HG03175 (cell line): ENCODE measurements at regions not wholly inside any gene's neighbourhood (a gene's known extent, or its start where the extent isn't known, plus 50 kb on each side); places are given as distances from the start of the nearest gene placed in this dataset.
A peak's percentile ranks its signal among the peaks of the same experiment; 100 is the strongest.

Source experiments
- ATAC-seq: cut with Tn5 transposase; IDR thresholded peaks from one replicate; pipeline ENCODE4 v1.9.1; 2021; ENCODE audit warnings: mild to moderate bottlenecking, moderate library complexity; ENCODE audit not compliant: unreplicated experiment

DNA sequence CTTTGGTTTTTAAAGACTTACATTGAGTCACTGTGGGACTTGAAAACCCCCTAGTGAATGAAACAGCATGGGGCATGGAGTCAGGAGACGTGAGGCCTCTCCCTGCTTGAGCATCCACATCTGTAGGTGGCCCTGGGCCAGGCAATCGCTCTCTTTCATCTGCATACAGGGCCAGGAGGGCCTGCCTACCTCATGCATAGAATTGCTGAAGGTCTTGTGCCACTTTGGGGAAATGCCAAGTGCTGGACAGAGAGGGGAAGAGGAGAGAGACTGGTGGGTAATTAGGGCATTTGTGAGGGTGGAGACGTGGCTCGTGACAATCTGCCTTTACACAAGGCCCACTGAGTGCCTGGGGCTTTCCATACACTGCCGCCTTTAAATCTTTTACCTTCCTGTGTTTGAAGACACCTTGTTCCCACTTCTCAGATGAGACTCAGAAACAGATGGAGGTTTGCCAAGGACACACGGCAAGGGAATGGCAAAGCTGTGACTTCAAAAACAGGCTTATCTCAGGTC is 322.2 kb upstream of the HS6ST1 start:
- no peak for ATAC-seq

DNA sequence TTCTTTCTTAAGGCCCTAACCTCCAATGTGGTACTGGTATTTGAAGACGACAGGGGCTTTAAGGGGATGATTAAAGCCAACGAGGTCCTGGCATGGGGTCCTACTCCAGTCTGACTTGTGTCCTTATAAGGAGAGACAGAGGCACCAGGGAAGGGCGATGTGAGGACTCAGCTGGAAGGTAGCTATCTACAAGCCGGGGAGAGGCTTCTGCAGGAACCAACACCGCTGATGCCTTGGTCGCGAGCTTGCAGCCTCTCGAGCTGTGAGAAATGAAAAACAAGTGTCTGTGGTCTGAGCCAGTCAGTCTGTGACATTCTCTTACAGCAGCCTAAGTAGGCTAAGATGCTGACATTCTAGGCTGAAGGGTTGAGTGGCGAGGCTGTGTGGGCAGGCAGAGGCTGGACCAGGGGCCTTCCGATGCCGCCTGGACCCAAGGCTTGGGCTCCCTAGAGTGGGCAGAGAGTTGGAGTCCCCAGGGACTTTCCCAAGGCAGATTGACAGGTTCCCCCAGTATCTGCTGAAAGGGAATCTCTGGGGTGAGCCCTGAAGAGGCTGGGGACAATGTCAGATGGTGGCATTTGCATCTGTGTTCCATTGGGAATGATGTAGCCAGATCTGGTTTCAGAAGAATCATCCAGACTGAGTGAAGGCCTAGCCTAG is 322.9 kb upstream of the HS6ST1 start:
- ATAC-seq: no peak

DNA sequence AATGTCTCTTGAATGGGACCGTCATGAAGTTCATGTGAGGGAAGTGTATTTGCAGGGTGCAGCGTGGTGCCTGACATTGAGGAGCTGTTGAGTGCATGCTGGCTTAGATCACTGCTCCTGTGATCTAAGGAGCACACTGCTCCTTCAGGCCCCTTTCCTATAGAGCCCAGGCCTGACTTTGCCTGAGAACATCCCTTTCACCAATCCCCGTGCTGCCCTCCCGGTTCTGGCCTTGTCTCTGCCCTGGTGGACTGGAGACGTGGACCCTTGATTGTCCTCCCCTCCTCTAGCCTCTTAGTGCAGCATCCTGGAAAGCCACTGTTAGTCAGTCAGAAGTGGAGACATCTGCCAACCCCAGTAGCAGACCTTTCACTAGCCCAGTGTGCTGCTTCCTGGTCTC is 323.6 kb upstream of the HS6ST1 start:
- ATAC-seq: no peak

DNA sequence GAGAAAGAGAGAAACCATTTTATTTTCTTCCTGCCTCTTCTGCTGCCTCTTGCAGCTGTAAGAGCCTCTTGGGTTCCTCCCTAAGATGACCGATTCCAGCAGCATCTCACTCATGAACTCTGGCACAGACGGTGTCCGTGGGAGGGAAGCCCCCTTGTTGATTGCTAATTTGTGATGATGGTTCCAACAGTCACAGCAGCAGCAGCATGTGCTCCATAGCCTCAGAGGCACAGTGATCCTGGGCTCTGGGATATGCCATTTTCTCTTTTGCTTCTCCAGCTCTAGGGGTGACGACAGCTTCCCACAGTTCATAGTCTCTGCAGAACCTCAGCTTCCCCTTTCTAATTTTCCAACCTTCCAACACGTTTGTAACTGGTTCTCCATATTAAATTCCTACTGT is 324.2 kb upstream of the HS6ST1 start:
- no peak for ATAC-seq

DNA sequence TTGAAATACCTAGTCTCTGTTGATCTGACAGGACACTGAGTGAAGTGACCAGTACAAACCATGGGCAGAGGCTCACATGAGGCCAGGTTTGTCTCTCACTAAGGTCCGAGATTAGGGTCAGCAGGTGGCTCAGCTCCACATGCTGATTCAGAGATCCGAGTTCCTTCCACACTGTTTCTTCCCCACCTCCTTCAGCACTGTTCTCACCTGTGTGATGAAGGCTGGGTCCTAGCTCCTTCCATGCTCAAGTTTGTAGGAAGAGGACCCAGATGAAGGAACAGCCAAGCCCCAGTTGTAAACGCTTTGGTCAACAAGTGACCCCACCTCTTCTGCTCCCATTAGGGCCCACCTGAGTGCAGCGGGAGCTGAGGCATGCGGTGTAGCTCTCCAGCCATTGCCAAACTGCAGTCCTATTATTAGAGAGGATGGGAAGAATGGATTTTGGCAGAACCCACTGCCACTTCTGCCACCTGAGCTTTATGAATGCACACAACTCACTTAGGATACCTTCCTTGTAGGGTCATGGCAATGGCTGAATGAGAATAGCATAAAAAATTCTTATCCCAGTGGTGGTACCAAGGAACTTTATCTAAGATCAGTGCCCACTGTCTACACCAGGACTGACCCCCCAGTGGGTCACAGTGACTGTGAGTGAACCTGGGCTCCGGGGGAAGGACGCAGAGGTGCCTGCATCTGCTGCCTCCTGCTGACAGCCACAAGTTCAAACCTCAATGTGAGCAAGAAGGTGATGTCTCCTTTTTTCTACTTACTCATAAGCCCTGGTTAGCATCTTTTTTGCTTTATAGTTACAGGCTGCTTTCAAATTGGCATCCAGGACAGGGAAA is 324.8 kb upstream of the HS6ST1 start:
- ATAC-seq: no peak

DNA sequence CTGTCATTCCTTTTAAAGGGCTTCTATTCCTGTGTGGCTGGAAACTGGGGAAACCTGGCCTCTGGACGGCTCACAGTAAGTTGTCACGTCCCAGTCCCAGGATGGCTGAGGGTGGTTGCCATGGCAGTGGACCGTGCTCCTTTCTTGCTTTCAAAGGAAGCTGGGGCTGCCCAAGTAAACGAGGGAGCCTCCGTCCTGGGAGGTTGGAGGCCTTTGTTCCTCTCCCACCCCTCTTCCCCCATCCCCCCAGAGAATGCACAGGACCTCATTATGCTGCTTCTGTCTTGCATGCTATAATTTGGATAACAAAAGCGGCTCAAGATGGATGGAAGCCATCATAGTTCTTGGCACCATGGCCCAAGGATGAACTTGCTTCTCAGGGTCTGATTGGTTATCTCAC is 325.5 kb upstream of the HS6ST1 start:
- no peak for ATAC-seq

DNA sequence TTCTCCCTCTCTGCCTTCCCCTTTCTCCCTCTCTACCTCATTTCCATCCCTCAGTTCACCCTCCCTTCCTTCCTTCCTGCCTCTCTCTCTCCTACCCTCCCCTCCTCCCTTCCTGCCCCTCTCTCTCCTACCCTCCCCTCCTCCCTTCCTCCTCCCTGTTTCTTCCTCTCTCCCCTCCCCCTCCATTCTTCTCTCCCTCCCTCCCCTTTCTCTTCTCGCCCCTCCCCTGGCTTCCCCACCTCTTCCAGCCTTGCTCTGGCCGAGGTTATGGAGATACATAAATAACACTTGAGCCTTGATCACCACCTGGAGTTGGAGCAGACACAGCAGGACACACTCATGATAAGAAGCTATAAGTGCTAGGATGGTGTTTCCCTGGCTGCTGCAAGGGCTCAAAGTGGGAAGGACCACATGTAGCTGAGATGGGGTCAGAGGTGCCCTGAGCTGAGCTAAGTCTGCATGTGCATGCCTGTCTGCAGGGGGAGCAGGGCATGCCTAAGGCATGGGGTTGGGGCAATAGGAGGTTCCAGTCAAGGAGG is 326.1 kb upstream of the HS6ST1 start:
- ATAC-seq: no peak

DNA sequence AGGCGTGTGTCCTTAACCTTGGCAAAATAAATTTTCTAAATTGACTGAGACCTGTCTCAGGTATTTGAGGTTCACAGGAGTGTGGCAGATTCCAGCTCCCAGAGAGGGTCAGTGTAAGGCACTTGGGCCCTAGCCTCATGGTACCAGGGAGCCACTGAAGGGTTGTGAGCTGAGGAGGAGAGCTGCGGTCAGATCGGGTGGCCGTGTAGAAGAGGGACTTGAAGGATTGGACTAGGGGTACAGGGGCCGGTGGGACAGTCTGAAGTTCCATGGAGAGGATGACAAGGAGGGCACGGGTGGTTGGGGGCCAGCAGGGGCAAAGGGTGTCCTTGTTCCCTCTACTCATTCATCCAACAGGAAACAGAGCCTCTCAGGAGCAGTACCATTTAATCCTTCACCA is 327.0 kb upstream of the HS6ST1 start:
- no peak for ATAC-seq

DNA sequence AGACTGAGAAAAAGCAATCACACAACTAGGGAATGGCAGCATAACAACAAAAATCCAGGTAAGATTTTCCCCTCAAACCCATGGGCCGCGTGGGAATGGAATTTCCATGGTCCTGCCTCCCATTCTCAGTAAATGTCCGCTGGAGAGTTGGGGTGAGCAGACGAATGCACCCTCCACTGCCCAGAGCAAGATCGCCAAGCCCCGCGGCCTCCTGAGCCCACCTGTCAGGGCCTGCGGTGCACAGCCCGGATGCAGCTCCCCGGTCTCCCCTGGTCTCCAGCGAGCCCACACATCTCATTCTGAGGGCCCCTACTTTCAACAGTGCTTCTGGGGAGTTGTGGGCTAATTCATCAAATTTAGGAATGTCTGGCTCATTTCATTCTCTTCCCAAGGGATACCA is 327.4 kb upstream of the HS6ST1 start:
- no peak for ATAC-seq

DNA sequence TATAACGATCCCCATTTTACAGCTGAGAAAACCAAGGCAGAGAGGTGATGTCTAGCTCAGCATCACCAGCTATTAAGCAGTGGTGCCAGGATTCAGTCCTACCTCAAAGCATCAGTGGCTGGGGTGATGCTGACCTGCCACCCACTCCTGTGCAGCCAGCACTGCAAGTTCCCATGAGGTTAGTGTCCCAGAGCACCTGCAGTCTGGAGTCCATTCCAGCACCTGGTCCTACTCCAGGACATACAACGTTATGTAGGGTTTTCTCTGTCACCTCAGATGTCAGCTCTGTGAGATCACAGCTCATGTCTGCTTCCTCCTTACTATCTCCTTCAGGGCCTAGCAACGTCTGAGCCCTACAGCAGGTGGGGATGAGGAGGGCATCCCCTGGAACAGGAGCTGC is 328.0 kb upstream of the HS6ST1 start:
- no peak for ATAC-seq

DNA sequence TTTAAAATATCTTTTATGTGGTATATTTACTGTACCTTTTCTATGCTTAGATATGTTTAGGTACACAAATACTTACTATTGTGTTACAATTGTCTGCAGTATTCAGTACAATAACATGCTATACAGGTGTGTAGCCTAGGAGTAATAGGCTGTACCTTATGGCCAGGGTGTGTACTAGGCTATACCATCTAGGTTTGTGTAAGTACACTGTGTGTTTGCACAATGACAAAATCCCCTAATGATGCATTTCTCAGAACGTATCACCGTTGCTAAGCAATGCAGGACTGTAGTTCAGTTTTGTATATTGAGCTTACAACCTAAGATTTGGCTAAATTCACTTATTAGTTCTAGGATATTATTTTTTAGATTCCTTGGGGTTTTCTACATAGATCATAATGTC is 332.3 kb upstream of the HS6ST1 start:
- ATAC-seq: no peak

DNA sequence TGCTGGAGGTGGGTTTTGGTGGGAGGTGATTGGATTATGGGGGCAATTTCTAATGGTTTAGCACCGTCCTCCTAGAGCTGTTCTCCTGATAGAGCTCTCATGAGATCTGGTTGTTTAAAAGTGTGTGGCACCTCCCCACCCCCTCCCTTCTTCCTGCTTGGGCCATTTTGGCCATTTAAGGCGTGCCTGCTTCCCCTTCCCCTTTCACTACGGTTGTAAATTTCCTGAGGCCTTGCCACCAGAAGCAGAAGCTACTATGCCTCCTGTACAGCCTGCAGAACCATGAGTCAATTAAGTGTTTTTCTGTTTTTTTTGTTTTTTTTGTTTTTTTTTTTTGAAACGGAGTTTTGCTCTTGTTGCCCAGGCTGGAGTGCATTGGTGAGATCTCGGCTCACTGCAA is 335.7 kb upstream of the HS6ST1 start:
- peak; percentile 72 for ATAC-seq

DNA sequence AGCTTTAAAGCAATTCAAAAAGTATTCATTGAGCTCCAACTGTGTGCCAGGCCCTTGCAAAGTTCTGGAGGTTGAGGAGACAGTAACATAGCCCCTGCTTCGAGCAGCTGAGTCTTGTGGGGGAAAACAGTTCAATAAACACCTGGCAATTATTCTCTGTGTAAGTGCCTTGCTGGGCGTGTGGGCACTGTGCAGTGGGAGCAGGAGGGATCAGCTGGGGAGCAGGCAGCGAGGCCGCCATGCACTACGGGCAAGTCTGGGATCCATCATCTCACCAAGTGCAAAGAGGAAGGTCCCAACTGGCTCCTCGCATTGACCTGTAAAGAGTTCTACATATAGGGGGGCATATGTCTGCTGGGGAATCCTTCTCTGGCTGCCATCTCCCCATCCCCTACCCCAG is 342.2 kb upstream of the HS6ST1 start:
- ATAC-seq: no peak

DNA sequence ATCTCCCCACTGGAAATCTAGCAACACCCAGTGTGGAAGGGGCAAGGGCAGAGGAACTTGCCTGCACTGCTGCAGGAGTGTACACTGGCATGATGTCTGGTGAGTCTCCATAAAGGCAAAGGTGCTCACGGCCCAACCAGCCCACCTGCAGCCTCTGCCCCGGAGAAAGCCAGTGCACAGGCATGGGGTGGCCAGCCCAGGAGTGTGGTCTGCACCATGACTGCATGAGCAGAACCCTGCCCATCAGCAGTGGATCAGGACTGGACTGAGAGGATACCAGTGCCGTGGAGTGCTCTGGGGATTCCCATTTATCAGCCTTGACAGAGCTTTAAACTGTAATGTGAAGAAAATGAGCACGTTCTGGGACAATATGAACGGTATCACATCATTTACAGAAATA is 342.6 kb upstream of the HS6ST1 start:
- ATAC-seq: no peak

DNA sequence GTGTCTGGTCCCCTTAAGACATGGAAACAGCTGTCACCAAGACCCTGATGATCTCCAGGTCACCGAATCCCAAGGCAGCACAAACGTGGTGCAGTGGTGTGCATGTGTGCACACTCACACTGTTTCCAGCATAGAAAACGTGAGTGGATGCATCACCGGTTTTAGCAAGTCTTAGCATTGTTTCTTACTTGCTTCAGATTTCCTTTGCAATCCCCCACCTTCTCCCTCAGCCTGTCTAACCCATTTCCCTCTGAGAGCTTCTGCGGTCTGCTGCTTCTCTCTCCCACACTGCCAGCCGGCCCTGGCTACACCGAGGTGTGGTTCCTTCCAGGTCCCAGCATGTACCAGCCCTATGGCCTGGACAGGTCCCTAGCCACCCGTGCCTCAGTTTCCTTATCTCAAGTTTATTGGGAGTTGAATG is 343.4 kb upstream of the HS6ST1 start:
- ATAC-seq: no peak

DNA sequence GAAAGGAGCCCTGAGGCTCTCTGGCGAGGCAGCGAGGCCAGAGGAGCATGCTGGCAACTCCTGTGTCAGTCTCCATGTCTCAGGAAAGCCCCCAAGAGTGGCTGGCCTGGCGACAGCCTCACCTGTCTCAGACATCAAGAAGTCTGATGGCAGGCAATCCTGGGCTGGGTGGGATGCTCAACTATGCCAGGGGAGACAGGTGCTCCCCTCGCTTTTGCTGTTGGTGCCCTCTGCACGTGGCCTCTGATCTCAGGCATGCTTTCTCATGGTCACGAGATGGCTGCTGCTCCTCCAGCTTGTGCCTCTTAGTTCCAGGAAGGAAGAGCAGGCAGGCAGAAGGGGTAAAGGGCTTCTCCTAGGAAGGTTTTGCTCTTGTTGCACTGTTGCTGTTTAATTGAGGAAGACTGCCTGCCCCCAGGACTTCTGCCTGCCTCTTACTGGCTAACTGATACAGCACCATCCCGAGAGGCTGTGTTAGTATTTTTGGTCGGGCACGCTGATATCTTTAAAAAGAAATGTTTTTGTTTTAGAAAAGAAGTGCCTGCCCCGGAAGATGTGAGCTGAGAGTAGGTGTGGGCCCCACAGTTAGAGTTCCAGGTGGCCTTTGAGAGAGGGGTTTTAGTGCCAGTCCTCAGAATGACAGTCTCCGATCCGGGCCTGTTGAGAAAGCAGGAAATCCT is 344.8 kb upstream of the HS6ST1 start:
- no peak for ATAC-seq

DNA sequence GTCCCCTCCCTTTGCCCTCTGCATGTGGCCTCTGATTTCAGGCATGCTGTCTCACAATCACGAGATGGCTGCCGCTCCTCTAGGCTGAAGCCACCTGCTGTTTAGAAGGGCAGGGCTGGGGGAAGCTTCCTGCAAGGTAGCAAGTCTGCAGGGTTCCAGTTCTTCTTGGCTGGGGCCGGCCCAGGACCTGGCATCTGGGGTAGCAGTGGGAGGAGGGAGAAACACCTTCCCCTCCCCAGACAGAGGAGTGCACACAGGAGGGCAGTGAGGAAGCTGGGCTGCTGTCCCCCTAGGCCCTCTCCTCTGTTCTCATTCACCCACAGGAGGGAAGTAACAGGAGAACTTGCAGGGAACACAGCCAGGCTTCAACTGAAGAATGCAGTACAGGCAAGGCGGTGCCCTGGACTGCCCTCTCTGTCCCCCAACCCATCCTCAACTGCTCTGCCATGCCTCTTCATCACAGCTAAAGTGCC is 345.9 kb upstream of the HS6ST1 start:
- ATAC-seq: no peak

DNA sequence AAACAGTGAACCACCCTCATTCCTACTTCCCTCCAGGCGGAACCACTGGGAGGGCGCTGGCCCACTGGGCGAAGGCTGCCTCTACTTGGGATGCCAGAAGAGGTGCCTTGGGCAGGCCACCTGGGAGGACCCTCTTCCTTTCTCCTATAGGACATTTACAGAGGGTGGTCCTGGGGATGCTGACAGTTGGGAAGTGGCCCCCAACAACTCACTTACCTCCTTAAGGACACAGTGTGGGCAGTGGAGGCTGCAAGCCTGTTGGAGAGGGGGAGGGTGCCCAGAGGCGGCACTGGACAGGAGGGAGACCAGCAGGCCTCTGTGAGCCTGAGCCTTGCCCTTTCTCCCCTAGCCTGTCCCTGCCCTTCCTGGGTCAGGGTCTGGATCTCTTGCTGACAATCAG is 346.4 kb upstream of the HS6ST1 start:
- no peak for ATAC-seq

DNA sequence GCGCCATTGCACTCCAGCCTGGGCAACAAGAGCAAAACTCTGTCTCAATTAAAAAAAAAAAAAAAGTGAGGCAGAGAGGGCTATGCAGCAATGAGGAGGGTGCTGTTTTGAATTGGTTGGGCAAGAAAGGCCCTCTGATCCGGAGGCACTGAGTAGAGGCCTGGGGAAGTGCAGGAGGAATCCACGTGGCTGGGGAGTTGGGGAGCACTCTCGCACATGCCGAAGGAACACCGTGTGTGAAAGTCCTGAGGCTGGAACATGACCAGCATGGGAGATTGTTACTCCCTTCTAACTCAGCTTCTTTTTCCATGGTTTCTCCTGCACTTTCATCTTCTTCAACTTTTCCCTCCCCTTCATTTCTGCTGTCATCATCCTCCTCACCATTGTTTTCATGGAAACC is 347.9 kb upstream of the HS6ST1 start:
- ATAC-seq: no peak

DNA sequence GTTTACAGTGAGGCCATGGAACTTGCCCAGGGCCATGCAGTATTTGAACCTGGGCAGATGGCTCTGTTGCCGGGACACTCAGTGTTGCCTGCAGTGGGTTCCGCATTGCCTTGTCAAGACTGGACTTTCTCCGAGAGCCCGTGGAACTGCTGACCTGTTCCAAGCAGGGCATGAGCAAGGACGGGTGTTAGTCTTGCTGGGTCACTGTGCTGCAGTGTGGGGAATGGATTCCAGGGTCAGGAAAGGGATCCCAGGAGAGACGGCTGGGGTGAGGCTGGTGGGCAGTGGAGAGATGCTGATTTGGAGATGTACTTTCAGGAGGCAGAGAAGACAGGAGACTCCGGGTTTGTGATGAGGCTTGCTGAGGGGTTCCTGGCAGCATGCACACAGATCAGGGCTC is 348.7 kb upstream of the HS6ST1 start:
- ATAC-seq: no peak

DNA sequence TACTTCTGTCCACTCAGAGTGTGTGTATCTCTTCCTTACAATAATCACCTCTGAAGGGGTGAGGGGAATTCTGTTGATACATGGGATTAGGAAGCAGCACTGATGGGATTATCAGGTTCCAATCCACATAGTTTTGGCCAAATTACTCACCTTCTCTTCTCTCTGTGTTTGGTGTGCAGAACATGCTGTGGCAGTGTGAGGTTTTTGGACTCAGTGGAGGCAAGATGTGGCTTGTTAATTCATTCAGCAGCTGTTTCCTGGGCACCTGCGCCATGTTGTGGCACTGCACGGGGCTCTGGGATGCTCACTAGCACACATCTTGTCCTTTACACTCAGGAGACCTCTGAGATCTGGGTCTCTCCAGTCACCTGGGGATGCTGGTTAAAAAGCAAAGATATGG is 350.3 kb upstream of the HS6ST1 start:
- ATAC-seq: no peak
